ENCODE measurements at regions not wholly inside any gene's neighbourhood (a gene's known extent, or its start where the extent isn't known, plus 50 kb on each side); places are given as distances from the start of the nearest gene placed in this dataset.
A peak's percentile ranks its signal among the peaks of the same experiment; 100 is the strongest.

DNA sequence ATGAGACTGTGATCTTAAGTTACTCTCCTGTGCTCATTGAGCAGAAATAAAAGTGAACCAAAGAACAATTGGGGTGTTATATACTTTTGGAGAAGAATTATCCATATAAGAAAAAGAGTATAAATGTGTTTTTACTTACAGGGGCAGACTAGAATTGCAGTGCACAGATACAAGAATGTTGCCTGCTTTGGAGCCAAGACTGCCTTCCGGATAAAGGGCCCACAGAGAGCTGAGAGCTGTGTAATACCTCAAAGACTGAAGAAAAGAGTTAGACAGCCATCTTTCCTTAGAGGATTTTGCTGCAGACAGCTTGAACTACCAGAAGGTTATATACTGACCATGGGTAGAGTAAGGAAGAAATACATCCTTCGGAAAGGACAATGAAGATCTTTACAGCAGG lies 1235.5 kb upstream of the CITED2 start:
- H3K27ac ChIP-seq, result no peak overlapping the region
- TF ChIP-seq, protein P1, sequence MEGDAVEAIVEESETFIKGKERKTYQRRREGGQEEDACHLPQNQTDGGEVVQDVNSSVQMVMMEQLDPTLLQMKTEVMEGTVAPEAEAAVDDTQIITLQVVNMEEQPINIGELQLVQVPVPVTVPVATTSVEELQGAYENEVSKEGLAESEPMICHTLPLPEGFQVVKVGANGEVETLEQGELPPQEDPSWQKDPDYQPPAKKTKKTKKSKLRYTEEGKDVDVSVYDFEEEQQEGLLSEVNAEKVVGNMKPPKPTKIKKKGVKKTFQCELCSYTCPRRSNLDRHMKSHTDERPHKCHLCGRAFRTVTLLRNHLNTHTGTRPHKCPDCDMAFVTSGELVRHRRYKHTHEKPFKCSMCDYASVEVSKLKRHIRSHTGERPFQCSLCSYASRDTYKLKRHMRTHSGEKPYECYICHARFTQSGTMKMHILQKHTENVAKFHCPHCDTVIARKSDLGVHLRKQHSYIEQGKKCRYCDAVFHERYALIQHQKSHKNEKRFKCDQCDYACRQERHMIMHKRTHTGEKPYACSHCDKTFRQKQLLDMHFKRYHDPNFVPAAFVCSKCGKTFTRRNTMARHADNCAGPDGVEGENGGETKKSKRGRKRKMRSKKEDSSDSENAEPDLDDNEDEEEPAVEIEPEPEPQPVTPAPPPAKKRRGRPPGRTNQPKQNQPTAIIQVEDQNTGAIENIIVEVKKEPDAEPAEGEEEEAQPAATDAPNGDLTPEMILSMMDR (IDR thresholded peaks at IDR 0.05), result no peak
- no peak for DNase-seq (ENCODE audit: low spot score)
- H3K4me3 ChIP-seq, result no peak overlapping the region

DNA sequence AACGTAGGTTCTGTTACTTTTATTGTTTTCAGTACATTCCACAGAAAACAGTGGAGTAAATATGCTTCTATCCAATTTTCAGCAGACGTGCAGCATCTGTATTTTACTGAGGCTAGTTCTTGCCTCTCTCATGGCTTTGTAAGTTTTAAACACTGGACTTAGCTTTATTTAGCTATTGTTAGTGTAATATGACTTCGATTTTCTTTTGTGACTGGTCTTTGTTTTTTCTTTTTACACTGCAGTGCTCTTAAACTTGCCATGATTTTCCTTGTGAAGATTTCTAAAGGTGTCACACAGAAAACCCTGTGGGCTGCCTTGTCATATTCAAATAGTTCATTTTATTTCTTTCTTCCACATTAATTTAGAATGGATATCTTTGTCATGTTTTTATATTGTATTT lies 1234.9 kb upstream of the CITED2 start:
- Histone ChIP-seq H3K4me3 (no peak overlapping the region), H3K27ac (no peak overlapping the region)
- DNase-seq (ENCODE audit: low spot score), result no peak
- TF ChIP-seq, protein P1 (IDR thresholded peaks at IDR 0.05), result no peak

GRCh38 chr6:140604786-140605185 lies 1230.3 kb upstream of the CITED2 start:
- no peak for DNase-seq (ENCODE audit: low spot score)
- TF ChIP-seq, protein P1 (IDR thresholded peaks at IDR 0.05), result no peak
- no peak overlapping the region for H3K27ac ChIP-seq
- no peak overlapping the region for H3K4me3 ChIP-seq

DNA sequence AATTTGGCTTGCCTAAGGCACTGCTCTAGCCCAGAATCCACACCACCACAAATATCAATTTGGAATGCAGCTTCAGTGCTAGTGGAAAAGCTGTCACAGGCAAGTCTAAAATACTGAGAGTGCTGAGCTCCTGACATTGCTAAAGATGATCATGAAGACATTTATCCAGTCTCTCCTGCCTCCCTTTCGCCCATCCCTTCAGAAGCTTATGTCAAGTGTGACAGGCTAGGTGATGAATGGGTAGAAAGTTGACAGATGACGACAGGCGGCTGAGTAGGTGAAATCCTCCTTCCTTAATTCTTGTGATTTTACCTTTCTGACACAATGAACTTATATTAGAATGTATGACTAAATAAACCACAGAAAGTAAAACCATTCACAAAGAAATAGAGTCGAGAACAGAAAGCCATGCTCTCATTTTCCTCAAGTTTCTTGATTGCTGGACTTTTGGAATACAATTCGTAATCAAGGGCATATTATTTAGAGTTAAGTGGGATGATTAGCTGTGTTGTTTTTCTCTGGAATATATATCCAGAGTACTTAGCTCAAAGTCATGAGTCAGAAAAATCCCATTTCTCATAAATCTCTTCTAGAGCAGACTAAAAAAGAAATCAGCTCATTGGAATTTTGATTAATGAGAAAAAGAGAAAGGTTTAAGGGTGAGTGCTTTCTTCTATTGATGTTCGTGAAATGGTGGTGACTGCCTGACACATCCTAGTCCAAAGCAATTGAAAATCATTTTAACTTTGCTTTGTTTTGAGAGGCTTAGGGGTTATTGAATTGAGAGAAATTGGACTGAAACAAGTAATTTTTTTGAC lies 1228.2 kb upstream of the CITED2 start:
- Histone ChIP-seq H3K4me3 (no peak overlapping the region), H3K27ac (peak overlapping the region in 1 of 2 donors; percentile 20)
- DNase-seq (ENCODE audit: low spot score), result no peak
- TF ChIP-seq, protein P1 (IDR thresholded peaks at IDR 0.05), result no peak

DNA sequence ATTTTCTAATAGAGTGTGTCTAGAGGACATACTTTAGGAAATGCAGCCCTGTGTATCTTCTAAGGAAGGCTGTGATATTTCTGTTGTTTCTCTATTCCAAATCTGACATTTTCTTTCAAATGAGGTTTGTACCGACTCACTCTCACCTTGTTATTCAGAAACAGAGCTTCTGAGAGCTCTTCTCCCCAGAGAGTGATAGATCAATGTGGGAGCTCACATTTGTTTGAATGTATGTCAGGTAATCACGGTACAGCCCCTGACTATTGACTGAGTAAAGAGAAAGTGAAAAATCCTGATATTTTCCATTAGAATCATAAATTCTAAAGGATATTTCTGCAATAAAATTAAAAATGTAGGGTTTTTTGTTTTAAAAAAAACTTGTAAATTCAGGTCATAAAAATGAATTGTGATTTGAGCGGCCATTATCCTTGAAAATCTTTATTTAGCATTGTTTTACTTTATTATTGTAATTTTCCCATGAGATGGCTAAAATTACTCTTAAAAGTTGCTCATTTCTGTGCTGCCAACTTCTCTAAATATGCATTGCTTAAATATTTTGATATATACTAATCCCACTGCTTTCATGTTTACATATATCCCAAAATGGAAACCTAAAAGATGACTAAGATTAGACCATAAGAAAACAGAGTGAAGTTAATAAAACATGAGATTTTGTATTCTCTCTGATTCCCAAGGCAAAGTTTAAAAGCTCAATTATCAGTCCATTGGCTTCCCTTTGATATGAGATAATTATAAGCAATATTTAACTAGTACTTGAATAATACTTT lies 1226.8 kb upstream of the CITED2 start:
- no peak for DNase-seq (ENCODE audit: low spot score)

GRCh38 chr6:140599916-140600315 lies 1225.5 kb upstream of the CITED2 start:
- DNase-seq (ENCODE audit: low spot score), result no peak
- Histone ChIP-seq H3K27ac (no peak overlapping the region), H3K4me3 (no peak overlapping the region)
- TF ChIP-seq, protein P1 (IDR thresholded peaks at IDR 0.05), result no peak

More for the DNA sequence above, 1226.8 kb upstream of the CITED2 start:
- no peak overlapping the region for H3K27ac ChIP-seq
- H3K4me3 ChIP-seq, result no peak overlapping the region
- TF ChIP-seq, protein P1 (IDR thresholded peaks at IDR 0.05), result no peak

Measured in coronary artery (tissue), 2 donors.